ENCODE measurements at regions not wholly inside any gene's neighbourhood (a gene's known extent, or its start where the extent isn't known, plus 50 kb on each side); places are given as distances from the start of the nearest gene placed in this dataset.

DNA sequence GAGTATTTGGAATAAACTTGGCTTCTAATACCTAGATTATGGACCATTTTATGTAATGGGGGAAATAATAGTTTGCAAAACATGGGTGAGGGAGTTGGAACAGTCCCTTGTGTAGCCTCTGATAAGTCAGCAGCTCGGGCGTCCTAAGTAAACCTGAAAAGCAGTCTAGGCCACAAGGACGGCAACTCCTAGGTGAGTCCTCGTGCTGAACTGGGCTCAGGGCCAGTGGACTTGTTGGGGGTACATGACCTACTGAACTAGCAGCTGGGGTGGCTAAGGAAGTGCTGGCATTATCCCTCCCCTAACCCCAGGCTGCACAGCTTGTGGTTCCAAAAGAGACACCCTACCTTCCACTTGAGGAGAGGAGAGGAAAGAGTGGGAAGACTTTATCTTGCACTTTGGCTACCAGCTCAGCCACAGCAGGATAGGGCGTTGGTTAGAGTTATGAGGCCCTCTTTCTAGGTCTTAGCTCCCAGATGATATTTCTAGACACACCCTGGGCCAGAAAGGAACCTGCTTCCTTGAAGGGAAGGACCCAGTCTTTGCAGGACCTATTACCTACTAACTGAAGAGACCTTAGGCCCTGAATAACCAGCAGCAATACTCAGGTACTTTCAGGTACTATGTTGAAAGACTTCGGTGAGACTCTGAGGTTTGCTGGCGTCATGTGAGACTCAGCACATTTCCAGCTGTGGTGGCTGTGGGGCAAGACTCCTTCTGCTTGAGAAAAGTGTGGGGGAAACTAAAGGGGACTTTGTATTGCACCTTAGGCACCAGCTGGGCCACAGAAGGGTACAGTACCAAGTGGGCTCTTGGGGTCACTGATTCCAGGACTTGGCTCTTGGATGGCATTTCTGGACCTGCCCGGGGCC is 71.0 kb downstream of the AQP4 start:
- no peaks in the 10 kb centered on the region for H3K27me3 ChIP-seq
- H3K9me3 ChIP-seq = no peaks in the 10 kb centered on the region
- no peak overlapping the region for H3K4me3 ChIP-seq
- H3K27ac ChIP-seq = no peak overlapping the region
- no peaks in the 10 kb centered on the region for H3K36me3 ChIP-seq
- WGBS, 2 donors = 84 to 87% methylated on average over 7 to 8 of the region's 8 CpGs
- no peaks in the 10 kb centered on the region for H3K4me1 ChIP-seq
- DNase-seq (no peak), ATAC-seq (ENCODE audit: low FRiP score in 2 of 2) (no peak)
- TF ChIP-seq POLR2A (IDR thresholded peaks at IDR 0.05) (no peak), POLR2AphosphoS5 (IDR thresholded peaks at IDR 0.05) (no peak), EP300 (IDR thresholded peaks at IDR 0.05) (no peak)
- TF ChIP-seq, protein P1, sequence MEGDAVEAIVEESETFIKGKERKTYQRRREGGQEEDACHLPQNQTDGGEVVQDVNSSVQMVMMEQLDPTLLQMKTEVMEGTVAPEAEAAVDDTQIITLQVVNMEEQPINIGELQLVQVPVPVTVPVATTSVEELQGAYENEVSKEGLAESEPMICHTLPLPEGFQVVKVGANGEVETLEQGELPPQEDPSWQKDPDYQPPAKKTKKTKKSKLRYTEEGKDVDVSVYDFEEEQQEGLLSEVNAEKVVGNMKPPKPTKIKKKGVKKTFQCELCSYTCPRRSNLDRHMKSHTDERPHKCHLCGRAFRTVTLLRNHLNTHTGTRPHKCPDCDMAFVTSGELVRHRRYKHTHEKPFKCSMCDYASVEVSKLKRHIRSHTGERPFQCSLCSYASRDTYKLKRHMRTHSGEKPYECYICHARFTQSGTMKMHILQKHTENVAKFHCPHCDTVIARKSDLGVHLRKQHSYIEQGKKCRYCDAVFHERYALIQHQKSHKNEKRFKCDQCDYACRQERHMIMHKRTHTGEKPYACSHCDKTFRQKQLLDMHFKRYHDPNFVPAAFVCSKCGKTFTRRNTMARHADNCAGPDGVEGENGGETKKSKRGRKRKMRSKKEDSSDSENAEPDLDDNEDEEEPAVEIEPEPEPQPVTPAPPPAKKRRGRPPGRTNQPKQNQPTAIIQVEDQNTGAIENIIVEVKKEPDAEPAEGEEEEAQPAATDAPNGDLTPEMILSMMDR (IDR thresholded peaks at IDR 0.05) = no peak

DNA sequence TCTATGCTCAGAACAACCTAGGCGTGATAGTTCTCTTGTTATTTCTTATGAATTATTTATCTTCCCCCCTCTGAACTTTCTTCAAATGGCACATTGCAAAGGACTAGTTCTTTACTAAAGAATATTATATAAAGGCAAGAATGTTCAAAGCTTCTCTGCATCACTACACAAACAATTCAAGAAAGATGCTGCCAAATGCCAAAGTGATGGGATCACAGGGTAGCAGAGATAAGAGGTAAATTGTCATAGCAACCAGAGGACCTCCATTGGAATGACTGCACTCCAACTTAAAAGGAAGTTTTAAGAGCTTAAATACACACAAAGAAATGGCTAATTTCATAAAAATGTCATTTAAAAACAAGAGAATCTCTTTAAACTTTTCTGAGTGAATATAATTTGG is 72.8 kb downstream of the AQP4 start:
- DNase-seq (no peak), ATAC-seq (ENCODE audit: low FRiP score in 2 of 2) (no peak)
- H3K27ac ChIP-seq = no peak overlapping the region
- no peaks in the 10 kb centered on the region for H3K4me1 ChIP-seq
- TF ChIP-seq, protein P1 (IDR thresholded peaks at IDR 0.05) = no peak
- TF ChIP-seq EP300 (IDR thresholded peaks at IDR 0.05) (no peak), POLR2A (IDR thresholded peaks at IDR 0.05) (no peak), POLR2AphosphoS5 (IDR thresholded peaks at IDR 0.05) (no peak)
- H3K4me3 ChIP-seq = no peak overlapping the region
- H3K9me3 ChIP-seq = no peaks in the 10 kb centered on the region
- no peaks in the 10 kb centered on the region for H3K36me3 ChIP-seq
- WGBS, 2 donors = 97% methylated on average over 1 of the region's 1 CpG
- no peaks in the 10 kb centered on the region for H3K27me3 ChIP-seq

DNA sequence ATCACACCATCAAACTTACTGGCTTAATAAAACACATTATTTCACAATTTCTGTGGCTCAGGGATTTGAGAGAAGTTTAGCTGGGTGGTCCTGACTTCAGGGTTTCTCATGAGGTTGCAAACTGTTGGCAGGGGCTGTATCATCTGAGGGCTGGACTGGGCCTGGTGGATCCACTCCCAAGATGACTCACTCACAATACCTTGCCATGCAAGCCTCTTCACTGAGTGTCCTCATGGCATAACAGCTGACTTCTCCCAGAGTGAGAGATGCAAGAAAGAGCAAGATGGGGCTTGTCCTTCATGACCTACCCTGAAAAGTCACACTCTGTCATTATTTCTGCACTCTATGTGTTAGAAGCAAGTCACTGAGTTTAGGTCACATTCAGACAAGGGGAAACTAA is 73.8 kb downstream of the AQP4 start:
- Histone ChIP-seq H3K27ac (no peak overlapping the region), H3K9me3 (no peaks in the 10 kb centered on the region), H3K27me3 (no peaks in the 10 kb centered on the region), H3K4me1 (no peaks in the 10 kb centered on the region), H3K36me3 (no peaks in the 10 kb centered on the region), H3K4me3 (no peak overlapping the region)
- no peak for DNase-seq
- ATAC-seq (ENCODE audit: low FRiP score in 2 of 2) = no peak
- no peak for TF ChIP-seq POLR2A (IDR thresholded peaks at IDR 0.05)
- no peak for TF ChIP-seq POLR2AphosphoS5 (IDR thresholded peaks at IDR 0.05)
- TF ChIP-seq, protein P1 (IDR thresholded peaks at IDR 0.05) = no peak
- TF ChIP-seq EP300 (IDR thresholded peaks at IDR 0.05) = no peak

DNA sequence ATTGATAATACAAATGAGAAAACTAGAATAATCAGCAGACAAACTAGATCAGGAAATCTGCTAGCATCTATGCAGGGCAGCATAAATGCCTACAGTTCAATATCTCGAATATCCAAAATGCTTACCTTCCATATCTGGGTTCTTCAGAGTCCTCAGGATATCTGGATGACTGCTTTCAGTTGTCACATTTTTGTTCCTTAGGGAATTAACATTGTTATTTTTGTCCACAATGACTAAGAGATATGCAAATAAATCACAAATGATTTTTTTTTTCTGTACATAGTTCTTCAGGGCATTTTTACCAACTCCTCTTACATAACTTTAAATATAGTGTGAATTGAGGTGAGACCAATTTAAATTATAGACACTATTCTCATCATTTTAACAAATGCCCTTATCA is 80.9 kb downstream of the AQP4 start:
- H3K9me3 ChIP-seq = no peaks in the 10 kb centered on the region
- no peaks in the 10 kb centered on the region for H3K4me1 ChIP-seq
- H3K27me3 ChIP-seq = no peaks in the 10 kb centered on the region
- H3K4me3 ChIP-seq = no peak overlapping the region
- no peak for ATAC-seq (ENCODE audit: low FRiP score in 2 of 2)
- TF ChIP-seq POLR2AphosphoS5 (IDR thresholded peaks at IDR 0.05) (no peak), POLR2A (IDR thresholded peaks at IDR 0.05) (no peak), EP300 (IDR thresholded peaks at IDR 0.05) (no peak)
- TF ChIP-seq, protein P1 (IDR thresholded peaks at IDR 0.05) = no peak
- WGBS, 2 donors = 66 to 69% methylated on average over 1 of the region's 1 CpG
- H3K27ac ChIP-seq = no peak overlapping the region
- DNase-seq = no peak
- no peaks in the 10 kb centered on the region for H3K36me3 ChIP-seq

DNA sequence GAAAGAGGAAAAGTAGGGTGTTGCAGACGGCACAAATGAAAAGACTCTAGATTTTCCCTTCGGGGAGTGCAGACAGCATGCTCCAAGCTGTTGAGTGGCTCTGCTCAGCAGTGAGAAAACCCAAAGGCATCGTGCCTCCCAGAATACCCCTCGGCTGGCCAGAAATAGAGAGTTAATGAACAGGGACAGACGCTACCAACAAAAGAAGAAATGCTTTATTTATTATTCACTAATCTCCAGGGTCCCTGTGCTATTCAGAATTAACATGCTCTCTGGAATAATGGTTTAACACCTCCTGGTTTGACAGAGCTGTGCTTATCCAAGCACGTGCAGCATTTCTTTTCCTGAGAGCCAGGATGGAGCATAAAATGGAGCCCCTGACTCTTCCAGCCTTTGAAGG is 82.3 kb downstream of the AQP4 start:
- H3K36me3 ChIP-seq = no peaks in the 10 kb centered on the region
- no peaks in the 10 kb centered on the region for H3K4me1 ChIP-seq
- TF ChIP-seq, protein P1 (IDR thresholded peaks at IDR 0.05) = no peak
- TF ChIP-seq POLR2A (IDR thresholded peaks at IDR 0.05) (no peak), POLR2AphosphoS5 (IDR thresholded peaks at IDR 0.05) (no peak), EP300 (IDR thresholded peaks at IDR 0.05) (no peak)
- WGBS, 2 donors = 80 to 88% methylated on average over 6 of the region's 6 CpGs
- H3K9me3 ChIP-seq = no peaks in the 10 kb centered on the region
- no peak for ATAC-seq (ENCODE audit: low FRiP score in 2 of 2)
- no peaks in the 10 kb centered on the region for H3K27me3 ChIP-seq
- no peak overlapping the region for H3K27ac ChIP-seq
- DNase-seq = no peak
- H3K4me3 ChIP-seq = no peak overlapping the region
